ENCODE measurements at regions not wholly inside any gene's neighbourhood (a gene's known extent, or its start where the extent isn't known, plus 50 kb on each side); places are given as distances from the start of the nearest gene placed in this dataset.

DNA sequence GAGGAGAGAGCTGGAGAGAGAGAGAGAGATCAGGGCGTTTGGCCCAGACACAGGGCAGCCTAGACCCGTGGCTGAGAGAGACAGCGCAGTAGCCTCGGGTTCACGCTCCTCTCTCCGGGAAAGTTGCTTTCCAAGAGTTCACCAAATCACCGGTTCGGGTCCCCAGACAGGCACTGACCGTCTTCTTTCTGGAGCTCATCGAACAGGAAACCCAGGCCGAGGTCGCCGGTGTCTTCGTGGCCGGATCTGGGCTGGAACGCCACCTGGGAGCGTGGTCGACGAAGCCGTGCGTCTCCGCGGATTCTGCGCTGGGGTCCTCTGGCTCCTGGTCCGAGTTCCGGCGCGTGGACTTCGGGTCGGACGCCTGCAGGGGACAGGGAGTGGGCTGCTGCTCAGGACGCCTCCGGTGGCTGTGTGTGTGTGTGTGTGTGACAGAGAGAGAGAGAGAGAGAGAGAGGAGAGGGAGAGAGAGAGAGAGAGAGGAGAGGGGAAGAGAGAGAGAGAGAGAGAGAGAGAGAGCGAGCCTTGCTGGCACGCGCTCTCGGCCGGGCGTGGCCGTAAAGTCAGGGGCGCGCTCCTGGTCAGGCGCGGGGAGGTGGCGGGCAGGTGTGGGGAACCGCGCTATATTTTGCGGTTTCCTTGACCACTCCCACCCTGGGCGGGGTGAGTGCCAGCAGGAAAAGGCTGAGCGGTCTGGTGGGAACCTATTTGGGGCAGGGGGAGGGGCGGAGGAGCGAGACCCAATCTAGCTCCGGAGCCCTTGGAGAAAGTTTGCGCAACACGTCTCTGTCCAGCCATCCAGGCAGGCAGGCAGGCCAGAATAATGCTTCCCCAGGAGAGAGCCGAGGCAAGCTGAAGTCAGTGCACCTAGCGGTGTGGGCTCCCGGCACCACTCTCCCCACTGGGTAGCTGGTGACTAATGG, 62.1 kb downstream of the RHOXF2B start:
- TF ChIP-seq EP300 (IDR thresholded peaks at IDR 0.05) (no peak), POLR2A (IDR thresholded peaks at IDR 0.05) (no peak), POLR2AphosphoS5 (IDR thresholded peaks at IDR 0.05) (no peak)
- TF ChIP-seq, protein P1, sequence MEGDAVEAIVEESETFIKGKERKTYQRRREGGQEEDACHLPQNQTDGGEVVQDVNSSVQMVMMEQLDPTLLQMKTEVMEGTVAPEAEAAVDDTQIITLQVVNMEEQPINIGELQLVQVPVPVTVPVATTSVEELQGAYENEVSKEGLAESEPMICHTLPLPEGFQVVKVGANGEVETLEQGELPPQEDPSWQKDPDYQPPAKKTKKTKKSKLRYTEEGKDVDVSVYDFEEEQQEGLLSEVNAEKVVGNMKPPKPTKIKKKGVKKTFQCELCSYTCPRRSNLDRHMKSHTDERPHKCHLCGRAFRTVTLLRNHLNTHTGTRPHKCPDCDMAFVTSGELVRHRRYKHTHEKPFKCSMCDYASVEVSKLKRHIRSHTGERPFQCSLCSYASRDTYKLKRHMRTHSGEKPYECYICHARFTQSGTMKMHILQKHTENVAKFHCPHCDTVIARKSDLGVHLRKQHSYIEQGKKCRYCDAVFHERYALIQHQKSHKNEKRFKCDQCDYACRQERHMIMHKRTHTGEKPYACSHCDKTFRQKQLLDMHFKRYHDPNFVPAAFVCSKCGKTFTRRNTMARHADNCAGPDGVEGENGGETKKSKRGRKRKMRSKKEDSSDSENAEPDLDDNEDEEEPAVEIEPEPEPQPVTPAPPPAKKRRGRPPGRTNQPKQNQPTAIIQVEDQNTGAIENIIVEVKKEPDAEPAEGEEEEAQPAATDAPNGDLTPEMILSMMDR (IDR thresholded peaks at IDR 0.05), result no peak

All from sigmoid colon (tissue), 4 donors.